GM23338 (cell line): ENCODE measurements at regions not wholly inside any gene's neighbourhood (a gene's known extent, or its start where the extent isn't known, plus 50 kb on each side); places are given as distances from the start of the nearest gene placed in this dataset.

Experiments
- ATAC-seq: fragments of 200-7000 bp; cut with Tn5 transposase; 3 replicates; pipeline ENCODE4 v1.9.1; 2020
- DNase-seq: peaks from one replicate; pipeline ENCODE4 v3.0.0-alpha.2; 2015; ENCODE audit warnings: low spot score
- H2AFZ ChIP-seq: fragments of 200-600 bp; sonication (generic); 2 replicates; pipeline ENCODE4 v1.8.0; 2016; ENCODE audit warnings: antibody characterized with exemption, mild to moderate bottlenecking, moderate library complexity
- H3F3A ChIP-seq: fragments of 200-600 bp; sonication (generic); replicated peaks from 2 replicates; pipeline ENCODE4 v1.8.0; 2017; ENCODE audit warnings: antibody characterized with exemption, mixed run types, low read depth
- H3K27ac ChIP-seq: fragments of 200-600 bp; sonication (generic); 2 replicates; pipeline ENCODE4 v1.6.1; 2016; ENCODE audit warnings: low read depth
- H3K27me3 ChIP-seq: fragments of 200-600 bp; sonication (generic); 2 replicates; pipeline ENCODE4 v1.8.0; 2016; ENCODE audit warnings: mild to moderate bottlenecking, mixed run types, moderate library complexity; ENCODE audit not compliant: insufficient read depth
- H3K36me3 ChIP-seq: fragments of 200-600 bp; sonication (generic); 2 replicates; pipeline ENCODE4 v1.8.0; 2016; ENCODE audit warnings: mild to moderate bottlenecking; ENCODE audit not compliant: insufficient read depth
- H3K4me1 ChIP-seq: fragments of 200-600 bp; sonication (generic); 2 replicates; pipeline ENCODE4 v1.8.0; 2016; ENCODE audit warnings: mild to moderate bottlenecking, moderate library complexity; ENCODE audit not compliant: insufficient read depth
- H3K4me2 ChIP-seq: fragments of 200-600 bp; sonication (generic); 2 replicates; pipeline ENCODE4 v1.7.1; 2017; ENCODE audit warnings: mixed run types
- H3K4me3 ChIP-seq: fragments of 200-600 bp; sonication (generic); 2 replicates; pipeline ENCODE4 v1.6.1; 2016; ENCODE audit warnings: mixed run types
- H3K79me2 ChIP-seq: fragments of 200-600 bp; sonication (generic); replicated peaks from 2 replicates; pipeline ENCODE4 v1.8.0; 2017; ENCODE audit warnings: mild to moderate bottlenecking; ENCODE audit not compliant: insufficient read depth
- H3K9me2 ChIP-seq: fragments of 200-600 bp; sonication (generic); 2 replicates; pipeline ENCODE4 v1.8.0; 2017; ENCODE audit not compliant: insufficient read depth
- H4K20me1 ChIP-seq: fragments of 200-600 bp; sonication (generic); replicated peaks from 2 replicates; pipeline ENCODE4 v1.8.0; 2017; ENCODE audit warnings: mild to moderate bottlenecking; ENCODE audit not compliant: insufficient read depth
- H3K27ac Mint-ChIP-seq: 2 replicates; pipeline ENCODE4 v1.8.0; 2020; ENCODE audit warnings: inconsistent platforms, mild to moderate bottlenecking, moderate library complexity, mixed read lengths
- H3K27me3 Mint-ChIP-seq: 3 replicates; pipeline ENCODE4 v1.8.0; 2022; ENCODE audit warnings: low read depth, mild to moderate bottlenecking, moderate library complexity, mixed read lengths, inconsistent platforms; ENCODE audit not compliant: insufficient read depth, poor library complexity
- H3K36me3 Mint-ChIP-seq: 3 replicates; pipeline ENCODE4 v1.8.0; 2021; ENCODE audit warnings: low read depth, mild to moderate bottlenecking, inconsistent platforms, moderate library complexity, mixed read lengths
- H3K4me1 Mint-ChIP-seq: 3 replicates; pipeline ENCODE4 v1.8.0; 2020; ENCODE audit warnings: mild to moderate bottlenecking, inconsistent platforms, mixed read lengths
- H3K4me3 Mint-ChIP-seq: 3 replicates; pipeline ENCODE4 v1.8.0; 2021; ENCODE audit warnings: moderate library complexity, mild to moderate bottlenecking, inconsistent platforms, mixed read lengths
- H3K9me3 Mint-ChIP-seq: 3 replicates; pipeline ENCODE4 v1.8.0; 2020; ENCODE audit warnings: moderate library complexity, mild to moderate bottlenecking, inconsistent platforms, mixed read lengths
- CREB1 ChIP-seq: fragments of 250-450 bp; sonication (Bioruptor Pico); IDR thresholded peaks from 2 replicates; pipeline ENCODE4 v1.5.0; 2020; ENCODE audit warnings: low read depth, mild to moderate bottlenecking, moderate library complexity
- EZH2 ChIP-seq: fragments of 200-600 bp; sonication (generic); IDR thresholded peaks from one replicate; pipeline ENCODE4 v1.8.0; 2017; ENCODE audit warnings: antibody characterized with exemption, mild to moderate bottlenecking, low read depth; ENCODE audit not compliant: unreplicated experiment
- EZH2phosphoT487 ChIP-seq: fragments of 200-600 bp; sonication (generic); IDR thresholded peaks from one replicate; pipeline ENCODE4 v1.8.1; 2018; ENCODE audit warnings: antibody characterized with exemption; ENCODE audit not compliant: unreplicated experiment
- JUNB ChIP-seq: IDR thresholded peaks from one replicate; pipeline ENCODE4 v1.6.1; 2016; ENCODE audit warnings: antibody characterized with exemption; ENCODE audit not compliant: unreplicated experiment
- NANOG ChIP-seq: IDR thresholded peaks from 2 replicates; pipeline ENCODE4 v1.6.1; 2016; ENCODE audit warnings: antibody characterized with exemption, borderline replicate concordance
- POLR2AphosphoS5 ChIP-seq: IDR thresholded peaks from 2 replicates; pipeline ENCODE4 v1.6.1; 2016; ENCODE audit warnings: antibody characterized with exemption, low read depth
- STAT1 ChIP-seq: IDR thresholded peaks from one replicate; pipeline ENCODE4 v1.6.1; 2016; ENCODE audit warnings: antibody characterized with exemption; ENCODE audit not compliant: unreplicated experiment
- ZNF114 ChIP-seq: fragments of 250-450 bp; sonication (Bioruptor Pico); IDR thresholded peaks from 2 replicates; pipeline ENCODE4 v1.5.0; 2020; ENCODE audit warnings: mild to moderate bottlenecking, moderate library complexity
- ZNF331 ChIP-seq: fragments of 250-450 bp; sonication (Bioruptor Pico); IDR thresholded peaks from 2 replicates; pipeline ENCODE4 v1.5.0; 2020; ENCODE audit warnings: low read depth, mild to moderate bottlenecking, moderate library complexity
- TF ChIP-seq, protein P1 (sequence below), 2 experiments: fragments of 200-600 bp in 1 of 2; sonication (generic) in 1 of 2; conservative IDR thresholded peaks; 2 replicates each; pipeline versions ENCODE4 v1.5.1 to v1.6.1; 2016 to 2017; ENCODE audit warnings: antibody characterized with exemption in 2 of 2, low read depth in 2 of 2, mild to moderate bottlenecking in 2 of 2, moderate library complexity in 1 of 2
- TF ChIP-seq, protein P2 (sequence below): IDR thresholded peaks from 2 replicates; pipeline ENCODE4 v1.6.1; 2016; ENCODE audit warnings: antibody characterized with exemption
- TF ChIP-seq, protein P3 (sequence below): fragments of 250-450 bp; sonication (Bioruptor Pico); IDR thresholded peaks from 2 replicates; pipeline ENCODE4 v1.5.0; 2020; ENCODE audit warnings: mild to moderate bottlenecking, moderate library complexity

DNA sequence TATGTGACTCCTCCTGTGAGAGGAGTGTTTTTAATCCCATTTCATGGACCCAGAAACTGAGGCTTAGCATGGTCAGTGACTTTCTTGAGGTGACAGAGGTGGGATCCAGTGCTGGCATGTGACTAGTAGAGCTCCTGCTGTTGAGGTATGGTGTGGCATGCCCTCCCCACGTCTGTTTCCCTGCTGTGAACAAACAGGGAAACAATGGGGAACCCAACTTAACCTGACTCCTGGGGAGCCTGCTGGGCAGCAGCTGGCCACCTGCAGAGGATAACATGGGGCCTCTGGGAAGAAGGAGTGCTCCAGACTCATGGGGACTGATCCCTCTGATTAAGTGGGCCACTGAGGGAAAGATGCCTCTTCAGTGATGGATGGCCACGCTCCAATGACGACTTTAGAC, 114.0 kb downstream of the BEGAIN start:
- peaks cover 4% of the 10 kb centered on the region for H3K27me3 Mint-ChIP-seq
- no peaks in the 10 kb centered on the region for H3K27me3 ChIP-seq
- no peak overlapping the region for H3K4me2 ChIP-seq

DNA sequence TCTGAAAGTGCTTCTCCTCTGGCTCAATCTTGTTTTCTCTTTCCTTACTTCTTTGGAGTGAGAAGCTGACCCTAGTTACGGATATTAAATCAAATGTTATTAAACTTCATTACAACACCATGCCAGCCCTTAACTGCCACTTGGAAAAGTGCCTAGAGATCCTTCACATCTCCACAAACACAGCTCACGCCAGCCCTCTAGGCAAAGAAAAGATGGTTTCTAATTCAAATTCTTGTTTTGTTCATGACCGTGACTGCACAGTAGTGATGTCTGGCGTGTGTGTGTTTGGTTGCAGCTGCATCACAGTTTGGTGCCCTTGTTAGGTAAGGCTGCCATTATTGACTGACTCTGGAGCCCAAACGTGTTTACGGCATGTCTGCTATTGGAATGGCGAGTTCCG, 113.0 kb downstream of the BEGAIN start:
- H2AFZ ChIP-seq: no peak overlapping the region
- H3K4me1 Mint-ChIP-seq: peaks cover 3% of the 10 kb centered on the region; the same call in 1 of the 3 replicates
- no peak overlapping the region for H3K27ac Mint-ChIP-seq
- ATAC-seq: no peak
- no peaks in the 10 kb centered on the region; the same call in 1 of the 2 replicates for H4K20me1 ChIP-seq
- no peaks in the 10 kb centered on the region for H3K27me3 ChIP-seq
- no peak overlapping the region for H3K27ac ChIP-seq
- H3K27me3 Mint-ChIP-seq: peaks cover 4% of the 10 kb centered on the region
- no peaks in the 10 kb centered on the region for H3K9me3 Mint-ChIP-seq
- no peak overlapping the region for H3K4me2 ChIP-seq
- H3K79me2 ChIP-seq: no peaks in the 10 kb centered on the region
- H3K36me3 ChIP-seq: no peaks in the 10 kb centered on the region
- H3K4me1 ChIP-seq: no peaks in the 10 kb centered on the region
- no peaks in the 10 kb centered on the region for H3F3A ChIP-seq
- no peaks in the 10 kb centered on the region for H3K9me2 ChIP-seq
- no peak overlapping the region for H3K4me3 ChIP-seq
- no peak for DNase-seq
- no peaks in the 10 kb centered on the region; the same call in 2 of the 3 replicates for H3K36me3 Mint-ChIP-seq
- H3K4me3 Mint-ChIP-seq: no peak overlapping the region
- no peak for TF ChIP-seq CREB1 (CRISPR knock-in tag)
- TF ChIP-seq STAT1: no peak
- no peak for TF ChIP-seq POLR2AphosphoS5
- no peak for TF ChIP-seq ZNF331 (CRISPR knock-in tag)
- TF ChIP-seq EZH2phosphoT487: no peak
- no peak for TF ChIP-seq NANOG
- no peak for TF ChIP-seq ZNF114 (CRISPR knock-in tag)
- TF ChIP-seq EZH2: no peak
- TF ChIP-seq, protein P1, sequence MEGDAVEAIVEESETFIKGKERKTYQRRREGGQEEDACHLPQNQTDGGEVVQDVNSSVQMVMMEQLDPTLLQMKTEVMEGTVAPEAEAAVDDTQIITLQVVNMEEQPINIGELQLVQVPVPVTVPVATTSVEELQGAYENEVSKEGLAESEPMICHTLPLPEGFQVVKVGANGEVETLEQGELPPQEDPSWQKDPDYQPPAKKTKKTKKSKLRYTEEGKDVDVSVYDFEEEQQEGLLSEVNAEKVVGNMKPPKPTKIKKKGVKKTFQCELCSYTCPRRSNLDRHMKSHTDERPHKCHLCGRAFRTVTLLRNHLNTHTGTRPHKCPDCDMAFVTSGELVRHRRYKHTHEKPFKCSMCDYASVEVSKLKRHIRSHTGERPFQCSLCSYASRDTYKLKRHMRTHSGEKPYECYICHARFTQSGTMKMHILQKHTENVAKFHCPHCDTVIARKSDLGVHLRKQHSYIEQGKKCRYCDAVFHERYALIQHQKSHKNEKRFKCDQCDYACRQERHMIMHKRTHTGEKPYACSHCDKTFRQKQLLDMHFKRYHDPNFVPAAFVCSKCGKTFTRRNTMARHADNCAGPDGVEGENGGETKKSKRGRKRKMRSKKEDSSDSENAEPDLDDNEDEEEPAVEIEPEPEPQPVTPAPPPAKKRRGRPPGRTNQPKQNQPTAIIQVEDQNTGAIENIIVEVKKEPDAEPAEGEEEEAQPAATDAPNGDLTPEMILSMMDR (conservative IDR thresholded peaks at IDR 0.05; ENCODE audit: low read depth in 2 of 2): no peak
- TF ChIP-seq, protein P2, sequence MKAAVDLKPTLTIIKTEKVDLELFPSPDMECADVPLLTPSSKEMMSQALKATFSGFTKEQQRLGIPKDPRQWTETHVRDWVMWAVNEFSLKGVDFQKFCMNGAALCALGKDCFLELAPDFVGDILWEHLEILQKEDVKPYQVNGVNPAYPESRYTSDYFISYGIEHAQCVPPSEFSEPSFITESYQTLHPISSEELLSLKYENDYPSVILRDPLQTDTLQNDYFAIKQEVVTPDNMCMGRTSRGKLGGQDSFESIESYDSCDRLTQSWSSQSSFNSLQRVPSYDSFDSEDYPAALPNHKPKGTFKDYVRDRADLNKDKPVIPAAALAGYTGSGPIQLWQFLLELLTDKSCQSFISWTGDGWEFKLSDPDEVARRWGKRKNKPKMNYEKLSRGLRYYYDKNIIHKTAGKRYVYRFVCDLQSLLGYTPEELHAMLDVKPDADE: no peak
- TF ChIP-seq, protein P3, sequence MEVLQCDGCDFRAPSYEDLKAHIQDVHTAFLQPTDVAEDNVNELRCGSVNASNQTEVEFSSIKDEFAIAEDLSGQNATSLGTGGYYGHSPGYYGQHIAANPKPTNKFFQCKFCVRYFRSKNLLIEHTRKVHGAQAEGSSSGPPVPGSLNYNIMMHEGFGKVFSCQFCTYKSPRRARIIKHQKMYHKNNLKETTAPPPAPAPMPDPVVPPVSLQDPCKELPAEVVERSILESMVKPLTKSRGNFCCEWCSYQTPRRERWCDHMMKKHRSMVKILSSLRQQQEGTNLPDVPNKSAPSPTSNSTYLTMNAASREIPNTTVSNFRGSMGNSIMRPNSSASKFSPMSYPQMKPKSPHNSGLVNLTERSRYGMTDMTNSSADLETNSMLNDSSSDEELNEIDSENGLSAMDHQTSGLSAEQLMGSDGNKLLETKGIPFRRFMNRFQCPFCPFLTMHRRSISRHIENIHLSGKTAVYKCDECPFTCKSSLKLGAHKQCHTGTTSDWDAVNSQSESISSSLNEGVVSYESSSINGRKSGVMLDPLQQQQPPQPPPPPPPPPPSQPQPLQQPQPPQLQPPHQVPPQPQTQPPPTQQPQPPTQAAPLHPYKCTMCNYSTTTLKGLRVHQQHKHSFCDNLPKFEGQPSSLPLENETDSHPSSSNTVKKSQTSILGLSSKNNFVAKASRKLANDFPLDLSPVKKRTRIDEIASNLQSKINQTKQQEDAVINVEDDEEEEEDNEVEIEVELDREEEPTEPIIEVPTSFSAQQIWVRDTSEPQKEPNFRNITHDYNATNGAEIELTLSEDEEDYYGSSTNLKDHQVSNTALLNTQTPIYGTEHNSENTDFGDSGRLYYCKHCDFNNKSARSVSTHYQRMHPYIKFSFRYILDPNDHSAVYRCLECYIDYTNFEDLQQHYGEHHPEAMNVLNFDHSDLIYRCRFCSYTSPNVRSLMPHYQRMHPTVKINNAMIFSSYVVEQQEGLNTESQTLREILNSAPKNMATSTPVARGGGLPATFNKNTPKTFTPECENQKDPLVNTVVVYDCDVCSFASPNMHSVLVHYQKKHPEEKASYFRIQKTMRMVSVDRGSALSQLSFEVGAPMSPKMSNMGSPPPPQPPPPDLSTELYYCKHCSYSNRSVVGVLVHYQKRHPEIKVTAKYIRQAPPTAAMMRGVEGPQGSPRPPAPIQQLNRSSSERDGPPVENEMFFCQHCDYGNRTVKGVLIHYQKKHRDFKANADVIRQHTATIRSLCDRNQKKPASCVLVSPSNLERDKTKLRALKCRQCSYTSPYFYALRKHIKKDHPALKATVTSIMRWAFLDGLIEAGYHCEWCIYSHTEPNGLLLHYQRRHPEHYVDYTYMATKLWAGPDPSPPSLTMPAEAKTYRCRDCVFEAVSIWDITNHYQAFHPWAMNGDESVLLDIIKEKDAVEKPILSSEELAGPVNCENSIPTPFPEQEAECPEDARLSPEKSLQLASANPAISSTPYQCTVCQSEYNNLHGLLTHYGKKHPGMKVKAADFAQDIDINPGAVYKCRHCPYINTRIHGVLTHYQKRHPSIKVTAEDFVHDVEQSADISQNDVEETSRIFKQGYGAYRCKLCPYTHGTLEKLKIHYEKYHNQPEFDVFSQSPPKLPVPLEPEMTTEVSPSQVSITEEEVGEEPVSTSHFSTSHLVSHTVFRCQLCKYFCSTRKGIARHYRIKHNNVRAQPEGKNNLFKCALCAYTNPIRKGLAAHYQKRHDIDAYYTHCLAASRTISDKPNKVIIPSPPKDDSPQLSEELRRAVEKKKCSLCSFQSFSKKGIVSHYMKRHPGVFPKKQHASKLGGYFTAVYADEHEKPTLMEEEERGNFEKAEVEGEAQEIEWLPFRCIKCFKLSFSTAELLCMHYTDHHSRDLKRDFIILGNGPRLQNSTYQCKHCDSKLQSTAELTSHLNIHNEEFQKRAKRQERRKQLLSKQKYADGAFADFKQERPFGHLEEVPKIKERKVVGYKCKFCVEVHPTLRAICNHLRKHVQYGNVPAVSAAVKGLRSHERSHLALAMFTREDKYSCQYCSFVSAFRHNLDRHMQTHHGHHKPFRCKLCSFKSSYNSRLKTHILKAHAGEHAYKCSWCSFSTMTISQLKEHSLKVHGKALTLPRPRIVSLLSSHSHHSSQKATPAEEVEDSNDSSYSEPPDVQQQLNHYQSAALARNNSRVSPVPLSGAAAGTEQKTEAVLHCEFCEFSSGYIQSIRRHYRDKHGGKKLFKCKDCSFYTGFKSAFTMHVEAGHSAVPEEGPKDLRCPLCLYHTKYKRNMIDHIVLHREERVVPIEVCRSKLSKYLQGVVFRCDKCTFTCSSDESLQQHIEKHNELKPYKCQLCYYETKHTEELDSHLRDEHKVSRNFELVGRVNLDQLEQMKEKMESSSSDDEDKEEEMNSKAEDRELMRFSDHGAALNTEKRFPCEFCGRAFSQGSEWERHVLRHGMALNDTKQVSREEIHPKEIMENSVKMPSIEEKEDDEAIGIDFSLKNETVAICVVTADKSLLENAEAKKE: no peak
- no peak for TF ChIP-seq JUNB

More for the DNA sequence above, 114.0 kb downstream of the BEGAIN start:
- DNase-seq (no peak), ATAC-seq (no peak)
- TF ChIP-seq, protein P2: no peak
- Histone ChIP-seq H4K20me1 (no peaks in the 10 kb centered on the region; the same call in 1 of the 2 replicates), H3K79me2 (no peaks in the 10 kb centered on the region), H3K9me2 (no peaks in the 10 kb centered on the region), H2AFZ (no peak overlapping the region), H3K4me1 (no peaks in the 10 kb centered on the region), H3F3A (no peaks in the 10 kb centered on the region), H3K36me3 (no peaks in the 10 kb centered on the region), H3K27ac (no peak overlapping the region), H3K4me3 (no peak overlapping the region)
- Mint-ChIP-seq H3K9me3 (no peaks in the 10 kb centered on the region), H3K27ac (no peak overlapping the region), H3K4me1 (peaks cover 3% of the 10 kb centered on the region; the same call in 1 of the 3 replicates), H3K4me3 (no peak overlapping the region), H3K36me3 (no peaks in the 10 kb centered on the region; the same call in 2 of the 3 replicates)
